ENCODE measurements at regions not wholly inside any gene's neighbourhood (a gene's known extent, or its start where the extent isn't known, plus 50 kb on each side); places are given as distances from the start of the nearest gene placed in this dataset.

DNA sequence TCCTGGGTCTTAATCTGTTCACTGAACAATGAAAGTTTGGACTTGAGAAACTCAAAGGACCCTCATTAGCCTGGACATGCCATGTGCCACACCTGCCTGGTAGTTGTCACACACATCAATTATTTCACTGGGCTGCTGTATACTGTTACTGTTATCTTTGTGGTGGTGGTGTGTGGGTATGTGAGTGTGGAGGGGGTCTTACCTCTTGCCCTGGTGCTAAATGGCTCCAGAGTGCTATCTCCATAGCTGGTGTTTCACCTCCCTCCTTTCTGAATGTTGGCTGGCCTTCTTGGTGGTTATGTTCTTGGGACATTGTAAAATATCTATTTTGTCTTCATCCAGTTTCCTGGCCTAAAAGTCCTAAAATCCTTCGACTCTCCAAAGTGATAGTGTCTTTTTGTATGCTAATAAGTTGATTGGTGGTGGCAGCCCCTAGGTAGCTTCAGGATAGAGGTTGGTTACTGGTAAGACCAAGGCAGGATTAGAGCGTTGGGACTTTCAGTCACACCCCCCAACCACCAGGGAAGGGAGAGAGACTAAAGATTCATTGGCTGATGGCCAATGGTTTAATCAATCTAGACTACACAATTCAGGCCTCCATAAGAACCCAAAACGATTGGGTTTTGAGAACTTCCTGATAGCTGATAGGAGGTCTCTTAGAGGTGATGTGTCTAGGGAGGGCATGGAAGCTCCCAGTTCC, 328.1 kb downstream of the MYCN start:
- H3K27ac ChIP-seq (ENCODE audit: insufficient read length, low read depth, low read length) = no peak overlapping the region
- H3K9ac ChIP-seq (ENCODE audit: extremely low read depth, insufficient read length, low read length) = no peak overlapping the region
- H3K56ac ChIP-seq (ENCODE audit: insufficient read length, low read depth, low read length) = no peak overlapping the region
- H3K23me2 ChIP-seq (ENCODE audit: insufficient read length, low read depth, low read length, poor library complexity, severe bottlenecking) = no peaks in the 10 kb centered on the region
- no peak overlapping the region for H2AFZ ChIP-seq (ENCODE audit: low read length)
- no peak for DNase-seq
- H3K14ac ChIP-seq (ENCODE audit: insufficient read depth, low read length) = no peak overlapping the region
- no peaks in the 10 kb centered on the region for H3K9me3 ChIP-seq (ENCODE audit: control insufficient read depth, low read depth, low read length)
- no peak overlapping the region for H3K4ac ChIP-seq (ENCODE audit: low read depth, low read length)
- Mint-ChIP-seq H3K27me3 (ENCODE audit: low read depth) (no peaks in the 10 kb centered on the region), H3K9me3 (no peaks in the 10 kb centered on the region), H3K27ac (no peak overlapping the region), H3K36me3 (ENCODE audit: insufficient read depth in 1 of 3, low read depth in 3 of 3) (no peaks in the 10 kb centered on the region), H3K4me1 (peaks cover 5 to 10% of the 10 kb centered on the region in 2 experiments; a peak in 3 of 4 replicates), H3K4me3 (no peak overlapping the region)
- no CpG with 5 or more reads among the region's 3 CpGs for WGBS (ENCODE audit: extremely low coverage, insufficient read length, low lambda C conversion rate)
- TF ChIP-seq, protein P1, sequence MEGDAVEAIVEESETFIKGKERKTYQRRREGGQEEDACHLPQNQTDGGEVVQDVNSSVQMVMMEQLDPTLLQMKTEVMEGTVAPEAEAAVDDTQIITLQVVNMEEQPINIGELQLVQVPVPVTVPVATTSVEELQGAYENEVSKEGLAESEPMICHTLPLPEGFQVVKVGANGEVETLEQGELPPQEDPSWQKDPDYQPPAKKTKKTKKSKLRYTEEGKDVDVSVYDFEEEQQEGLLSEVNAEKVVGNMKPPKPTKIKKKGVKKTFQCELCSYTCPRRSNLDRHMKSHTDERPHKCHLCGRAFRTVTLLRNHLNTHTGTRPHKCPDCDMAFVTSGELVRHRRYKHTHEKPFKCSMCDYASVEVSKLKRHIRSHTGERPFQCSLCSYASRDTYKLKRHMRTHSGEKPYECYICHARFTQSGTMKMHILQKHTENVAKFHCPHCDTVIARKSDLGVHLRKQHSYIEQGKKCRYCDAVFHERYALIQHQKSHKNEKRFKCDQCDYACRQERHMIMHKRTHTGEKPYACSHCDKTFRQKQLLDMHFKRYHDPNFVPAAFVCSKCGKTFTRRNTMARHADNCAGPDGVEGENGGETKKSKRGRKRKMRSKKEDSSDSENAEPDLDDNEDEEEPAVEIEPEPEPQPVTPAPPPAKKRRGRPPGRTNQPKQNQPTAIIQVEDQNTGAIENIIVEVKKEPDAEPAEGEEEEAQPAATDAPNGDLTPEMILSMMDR (conservative IDR thresholded peaks at IDR 0.05) = no peak
- no peak overlapping the region for H3K18ac ChIP-seq (ENCODE audit: insufficient read length, low read depth, low read length)
- no peak overlapping the region for H3K23ac ChIP-seq (ENCODE audit: insufficient read length, low read depth, low read length)
- no peak overlapping the region for H4K91ac ChIP-seq (ENCODE audit: insufficient read length, low read depth, low read length)
- H3K4me2 ChIP-seq (ENCODE audit: insufficient read depth, insufficient read length, low read length) = no peak overlapping the region
- H2BK120ac ChIP-seq (ENCODE audit: low read depth, low read length, poor library complexity, severe bottlenecking) = no peak overlapping the region
- H4K20me1 ChIP-seq (ENCODE audit: control insufficient read depth, insufficient read depth, insufficient read length) = no peaks in the 10 kb centered on the region
- no peaks in the 10 kb centered on the region for H3K79me1 ChIP-seq (ENCODE audit: insufficient read depth, low read depth, low read length, poor library complexity, severe bottlenecking)
- H3K4me1 ChIP-seq (ENCODE audit: insufficient read depth, low read length) = no peaks in the 10 kb centered on the region
- no peak overlapping the region for H3T11ph ChIP-seq (ENCODE audit: low read length)
- H3K27me3 ChIP-seq (ENCODE audit: insufficient read depth, low read length) = no peaks in the 10 kb centered on the region
- H4K5ac ChIP-seq (ENCODE audit: insufficient read length, low read depth, low read length) = no peak overlapping the region
- H2BK12ac ChIP-seq (ENCODE audit: insufficient read length, low read depth, low read length) = no peak overlapping the region
- H2AK5ac ChIP-seq (ENCODE audit: insufficient read length, low read length) = no peak overlapping the region
- no peak overlapping the region for H4K8ac ChIP-seq (replicated peaks; ENCODE audit: insufficient read length, low read depth, low read length)
- no peak overlapping the region for H2BK20ac ChIP-seq (ENCODE audit: low read depth, low read length, poor library complexity, severe bottlenecking)
- H2BK5ac ChIP-seq (ENCODE audit: insufficient read length, low read length) = no peak overlapping the region
- H3K79me2 ChIP-seq (ENCODE audit: insufficient read depth, low read length) = no peaks in the 10 kb centered on the region
- no peak overlapping the region for H2BK15ac ChIP-seq (ENCODE audit: low read depth, low read length)

All from H9 (cell line).